ENCODE measurements at regions not wholly inside any gene's neighbourhood (a gene's known extent, or its start where the extent isn't known, plus 50 kb on each side); places are given as distances from the start of the nearest gene placed in this dataset.

DNA sequence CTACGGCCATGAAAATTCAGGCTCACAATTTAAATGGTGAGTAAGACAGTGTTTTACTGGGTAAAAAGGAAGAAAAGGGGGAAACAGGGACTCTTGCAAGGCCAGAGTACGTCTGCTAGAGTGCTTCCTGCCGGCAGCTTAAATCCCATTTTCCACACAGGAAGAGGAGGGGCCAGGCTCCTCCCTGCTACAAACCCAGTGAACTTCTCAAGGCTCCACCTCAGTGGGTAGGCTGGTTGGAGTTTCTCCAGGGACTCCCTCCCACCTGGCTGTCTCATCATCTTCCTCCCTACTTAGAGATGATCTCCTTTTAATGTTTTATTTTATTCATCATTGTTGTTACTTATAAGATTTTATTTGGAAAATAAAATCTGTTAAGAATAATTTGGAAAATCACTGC, 62.6 kb upstream of the SEMA3C start:
- DNase-seq (ENCODE audit: low read depth in 1 of 2, low spot score in 2 of 2): no peak
- Histone ChIP-seq H3K9ac (replicated peaks in 1 of 4; ENCODE audit: extremely low read depth in 1 of 4, low read depth in 3 of 4, low read length in 3 of 4) (no peak overlapping the region), H3K4me1 (replicated peaks in 1 of 4; ENCODE audit: control insufficient read depth in 3 of 4, insufficient read depth in 4 of 4, low read length in 3 of 4) (no peaks in the 10 kb centered on the region), H3K4me3 (ENCODE audit: extremely low read depth in 1 of 4, insufficient read depth in 2 of 4, low read depth in 3 of 4, low read length in 4 of 4) (no peak overlapping the region), H4K5ac (ENCODE audit: insufficient read length, low read depth, low read length) (no peak overlapping the region), H3K4ac (replicated peaks; ENCODE audit: insufficient read length, low read depth, low read length) (no peak overlapping the region), H3K4me2 (ENCODE audit: insufficient read depth in 1 of 2, low read depth in 2 of 2, low read length in 2 of 2) (no peak overlapping the region), H3K79me2 (ENCODE audit: control insufficient read depth in 1 of 2, insufficient read depth in 2 of 2, low read length in 2 of 2) (no peaks in the 10 kb centered on the region), H2BK120ac (replicated peaks; ENCODE audit: low read depth, low read length) (no peak overlapping the region), H2BK15ac (ENCODE audit: low read length) (no peak overlapping the region), H2BK12ac (ENCODE audit: low read depth, low read length) (no peak overlapping the region), H2AFZ (ENCODE audit: low read length) (no peak overlapping the region), H2AK5ac (ENCODE audit: low read depth, low read length) (no peak overlapping the region), H2BK20ac (ENCODE audit: low read length) (no peak overlapping the region), H3K23me2 (ENCODE audit: low read depth, low read length) (no peaks in the 10 kb centered on the region), H3K36me3 (ENCODE audit: control insufficient read depth in 2 of 4, insufficient read depth in 4 of 4, low read length in 3 of 4) (no peaks in the 10 kb centered on the region), H3K14ac (ENCODE audit: insufficient read length) (no peak overlapping the region), H4K20me1 (replicated peaks in 1 of 2; ENCODE audit: control insufficient read depth in 1 of 2, insufficient read depth in 2 of 2, low read length in 2 of 2) (no peaks in the 10 kb centered on the region), H4K8ac (ENCODE audit: extremely low read depth, insufficient read depth, low read length) (no peak overlapping the region), H3K9me3 (ENCODE audit: insufficient read depth in 2 of 2, low read depth in 1 of 2, low read length in 1 of 2) (no peaks in the 10 kb centered on the region; a peak in 2 of 4 replicates), H3K56ac (replicated peaks; ENCODE audit: insufficient read length, low read depth, low read length) (no peak overlapping the region), H3K27me3 (replicated peaks in 1 of 4; ENCODE audit: control insufficient read depth in 3 of 4, extremely low read depth in 1 of 4, insufficient read depth in 3 of 4, low read length in 3 of 4) (no peaks in the 10 kb centered on the region), H4K91ac (replicated peaks; ENCODE audit: insufficient read length, low read length) (no peak overlapping the region), H3K27ac (ENCODE audit: low read depth, low read length) (no peak overlapping the region), H2BK5ac (ENCODE audit: low read depth, low read length) (no peak overlapping the region), H3K23ac (ENCODE audit: insufficient read length) (no peak overlapping the region), H3K18ac (ENCODE audit: extremely low read depth, low read length) (no peak overlapping the region), H3K79me1 (ENCODE audit: low read depth, low read length) (no peaks in the 10 kb centered on the region)
- POLR2A ChIA-PET (ENCODE audit: partially characterized antibody): no interaction called here
- 85% methylated on average over 3 of the region's 3 CpGs; no CpG with 5 or more reads in 1 of the 2 experiments for WGBS, 2 experiments (ENCODE audit: extremely low coverage in 1 of 2, insufficient coverage in 1 of 2, insufficient read length in 1 of 2, insufficient replicate concordance in 2 of 2, low coverage in 1 of 2, low lambda C conversion rate in 2 of 2, missing lambda C conversion rate in 1 of 2)
- FAIRE-seq: no peak
- TF ChIP-seq TBP (IDR thresholded peaks at IDR 0.05; ENCODE audit: low read depth, low read length) (no peak), HDAC2 (IDR thresholded peaks at IDR 0.05; ENCODE audit: borderline replicate concordance in 1 of 2, low read depth in 2 of 2, low read length in 2 of 2) (no peak)
- CTCF ChIA-PET (ENCODE audit: partially characterized antibody): no interaction called here
